Skin of body (tissue), 1 donor: ENCODE measurements at regions not wholly inside any gene's neighbourhood (a gene's known extent, or its start where the extent isn't known, plus 50 kb on each side); places are given as distances from the start of the nearest gene placed in this dataset.
"Not testable (repeated sequence)": the region's sequence is repeated elsewhere in the genome, so short reads cannot be mapped to it uniquely, and the experiment has no call there.

ENCODE experiments used
- DNase-seq: peaks from one replicate; lab custom pipeline; 2025; lab: John Stamatoyannopoulos, UW

- no peak for DNase-seq
These were observed 565.7 kb downstream of the PYDC2 start for GRCh38 chr3:192026661-192027060.

DNA sequence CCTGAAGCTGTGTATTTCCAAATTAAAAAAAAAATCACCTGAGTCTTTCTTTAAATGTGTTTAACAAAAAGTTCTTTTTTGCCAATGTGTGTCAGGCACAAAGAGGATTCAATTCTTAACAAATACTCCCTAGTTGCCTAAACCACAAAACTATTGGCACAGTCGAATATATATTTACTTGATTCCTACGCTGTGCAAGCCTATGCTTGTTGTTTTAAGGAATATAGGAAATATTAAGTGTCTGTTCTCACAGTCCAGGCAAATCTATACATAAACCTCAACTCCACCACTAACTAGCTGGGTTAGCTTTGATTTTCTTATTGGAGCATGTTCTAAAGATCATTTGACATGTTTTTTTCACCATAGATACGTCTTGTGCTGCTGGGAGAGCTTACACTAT lies 571.0 kb downstream of the PYDC2 start:
- DNase-seq: no peak

GRCh38 chr3:192033246-192033645 lies 572.3 kb downstream of the PYDC2 start:
- no peak for DNase-seq

DNA sequence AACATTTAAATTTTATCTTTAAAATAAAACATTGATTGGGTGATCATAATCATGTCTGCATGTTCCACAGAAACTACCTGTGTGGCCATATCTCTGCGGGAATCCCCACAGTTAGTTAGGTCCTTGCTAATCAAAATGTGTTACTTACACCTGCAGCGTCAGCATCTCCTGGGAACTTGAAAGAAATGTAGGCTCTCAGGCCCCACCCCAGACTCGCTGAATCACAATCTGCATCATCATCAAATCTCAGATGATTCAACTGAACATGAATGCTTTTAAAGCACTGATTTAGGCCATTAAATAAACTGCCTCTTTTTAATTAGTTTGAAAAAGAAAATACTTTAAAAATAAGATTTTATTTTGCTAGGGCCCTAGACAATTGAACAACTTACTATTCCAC lies 577.8 kb downstream of the PYDC2 start:
- DNase-seq: no peak

DNA sequence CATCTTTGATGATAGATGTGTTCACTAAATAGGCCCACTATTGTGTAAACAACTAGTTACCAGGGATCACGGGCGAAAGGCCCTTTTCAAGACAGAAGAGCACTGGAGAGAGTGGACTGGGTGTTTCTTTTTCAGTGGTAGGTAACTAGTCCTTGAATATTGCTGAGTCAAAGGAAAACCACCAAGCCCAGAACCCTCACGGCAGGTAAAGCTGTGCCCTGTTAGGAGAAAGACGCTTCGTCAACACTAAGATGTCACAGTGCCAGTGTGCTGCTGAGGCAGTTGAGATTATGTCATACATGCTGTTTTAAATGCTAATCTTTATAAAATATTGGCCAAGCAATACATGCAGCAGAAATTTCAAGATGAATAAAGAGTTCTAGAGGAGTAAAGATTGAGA lies 578.6 kb downstream of the PYDC2 start:
- no peak for DNase-seq

DNA sequence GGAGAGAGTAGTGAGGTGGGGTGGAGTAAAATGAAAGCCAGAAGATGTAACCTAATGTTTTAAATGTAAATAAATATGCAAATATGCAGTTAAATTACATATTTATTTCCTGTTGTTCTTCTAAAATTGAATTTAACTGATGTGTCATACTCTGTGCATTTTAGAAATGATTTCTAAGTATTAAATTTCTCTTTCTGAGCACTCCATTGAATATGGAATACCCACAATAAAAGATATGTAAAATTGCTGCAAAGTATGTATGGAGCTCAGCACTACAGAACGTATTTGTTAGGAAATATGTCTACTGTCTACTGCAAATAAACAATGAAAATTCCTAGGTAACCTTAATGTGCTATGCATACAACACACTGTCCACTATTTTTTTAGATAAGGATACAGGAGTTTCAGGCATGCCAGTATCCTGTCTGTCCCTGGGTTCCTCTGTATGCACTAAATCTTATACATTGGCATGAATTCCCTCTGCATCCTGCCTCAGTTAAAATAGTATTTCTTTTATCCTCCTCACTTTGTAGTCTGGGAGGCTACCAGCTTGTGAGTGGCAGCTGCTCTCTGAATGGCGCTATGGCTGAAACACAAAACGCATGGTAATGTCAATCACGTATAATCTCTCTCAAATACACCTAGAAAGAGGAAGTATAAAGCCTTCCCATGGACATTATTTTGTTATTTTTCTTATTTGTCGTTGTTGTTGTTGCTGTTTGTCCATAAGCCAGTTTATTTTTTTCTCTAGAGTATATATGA lies 579.5 kb downstream of the PYDC2 start:
- no peak for DNase-seq

DNA sequence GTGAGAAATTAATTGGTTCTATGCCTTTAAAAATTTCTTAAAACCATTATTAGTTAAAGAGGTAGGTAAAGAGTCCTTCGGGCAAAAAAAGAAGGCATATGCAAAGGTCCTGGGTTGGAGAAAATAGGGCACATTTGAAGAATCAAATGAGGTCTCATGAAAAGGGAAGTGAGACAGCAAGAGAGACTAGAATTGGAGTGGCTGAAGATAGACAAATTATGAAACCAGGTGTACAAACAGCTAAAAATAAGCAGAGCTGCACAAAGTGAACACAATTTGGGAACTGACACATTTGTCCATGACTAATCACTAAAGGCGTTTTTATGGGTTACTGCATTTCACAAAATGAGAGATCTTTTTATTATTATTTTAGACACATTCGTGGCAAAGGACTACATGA lies 581.2 kb downstream of the PYDC2 start:
- DNase-seq: no peak

GRCh38 chr3:192054881-192055280 lies 593.9 kb downstream of the PYDC2 start:
- no peak for DNase-seq

GRCh38 chr3:192055946-192056345 lies 595.0 kb downstream of the PYDC2 start:
- no peak for DNase-seq

- DNase-seq: no peak
These were observed 596.3 kb downstream of the PYDC2 start for GRCh38 chr3:192057261-192057660.

GRCh38 chr3:192060160-192060781 lies 599.3 kb downstream of the PYDC2 start:
- DNase-seq: no peak

DNA sequence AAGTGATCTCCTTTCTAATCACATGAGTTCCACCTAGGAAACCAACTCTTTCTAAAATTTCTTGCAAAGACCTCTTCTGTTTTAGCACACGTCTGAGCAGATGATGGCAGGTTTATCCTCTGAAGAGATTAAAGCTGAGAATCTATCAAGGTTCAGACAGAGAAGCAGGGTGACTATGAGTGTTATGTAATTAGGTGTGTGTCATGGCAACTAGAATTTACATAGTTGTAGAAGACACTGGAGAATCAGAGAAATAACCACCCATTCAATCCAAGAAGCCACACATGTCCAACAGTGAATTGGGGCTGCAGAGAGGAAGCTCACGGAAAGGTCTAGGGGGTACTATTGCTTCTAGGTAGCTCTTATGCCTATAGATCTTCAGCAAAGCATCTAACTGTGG lies 600.5 kb downstream of the PYDC2 start:
- DNase-seq: no peak

- DNase-seq: no peak
These were observed 601.2 kb downstream of the PYDC2 start for GRCh38 chr3:192062186-192062585.

GRCh38 chr3:192063570-192063969 lies 602.6 kb downstream of the PYDC2 start:
- DNase-seq: no peak

DNA sequence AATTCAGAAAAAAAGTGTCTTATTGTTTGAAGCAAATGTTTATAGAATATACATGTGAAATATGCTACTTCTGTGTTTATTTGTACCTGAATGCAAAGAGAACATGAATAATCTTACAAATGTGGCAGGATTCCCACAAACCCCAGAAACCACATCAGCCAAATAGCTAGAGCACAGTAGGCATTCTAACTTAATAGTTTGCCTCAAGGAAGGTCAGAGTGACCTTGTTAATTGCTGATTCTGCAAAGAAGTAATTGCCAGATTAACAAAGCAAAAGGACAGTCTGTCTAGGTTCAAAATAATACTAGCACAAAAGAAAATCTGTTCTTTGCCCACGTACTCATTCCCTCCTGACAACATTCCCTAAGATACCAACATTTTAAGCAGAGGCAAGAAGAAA lies 604.0 kb downstream of the PYDC2 start:
- no peak for DNase-seq

DNA sequence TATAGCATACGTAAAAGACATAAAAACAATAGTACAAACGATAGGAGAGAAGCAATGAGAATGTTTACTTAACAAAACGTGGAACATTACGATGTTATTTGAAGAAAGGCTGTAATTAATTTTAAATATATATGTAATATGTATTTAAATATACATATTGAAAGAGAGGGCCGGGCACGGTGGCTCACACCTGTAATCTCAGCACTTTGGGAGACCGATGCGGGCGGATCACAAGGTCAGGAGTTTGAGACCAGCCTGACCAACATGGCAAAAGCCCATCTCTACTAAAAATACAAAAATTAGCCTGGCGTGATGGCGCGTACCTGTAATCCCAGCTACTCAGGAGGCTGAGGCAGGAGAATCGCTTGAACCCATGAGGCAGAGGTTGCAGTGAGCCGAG lies 605.3 kb downstream of the PYDC2 start:
- DNase-seq: not testable (repeated sequence)

- DNase-seq: no peak
These were observed 607.7 kb downstream of the PYDC2 start for GRCh38 chr3:192068464-192069254.

DNA sequence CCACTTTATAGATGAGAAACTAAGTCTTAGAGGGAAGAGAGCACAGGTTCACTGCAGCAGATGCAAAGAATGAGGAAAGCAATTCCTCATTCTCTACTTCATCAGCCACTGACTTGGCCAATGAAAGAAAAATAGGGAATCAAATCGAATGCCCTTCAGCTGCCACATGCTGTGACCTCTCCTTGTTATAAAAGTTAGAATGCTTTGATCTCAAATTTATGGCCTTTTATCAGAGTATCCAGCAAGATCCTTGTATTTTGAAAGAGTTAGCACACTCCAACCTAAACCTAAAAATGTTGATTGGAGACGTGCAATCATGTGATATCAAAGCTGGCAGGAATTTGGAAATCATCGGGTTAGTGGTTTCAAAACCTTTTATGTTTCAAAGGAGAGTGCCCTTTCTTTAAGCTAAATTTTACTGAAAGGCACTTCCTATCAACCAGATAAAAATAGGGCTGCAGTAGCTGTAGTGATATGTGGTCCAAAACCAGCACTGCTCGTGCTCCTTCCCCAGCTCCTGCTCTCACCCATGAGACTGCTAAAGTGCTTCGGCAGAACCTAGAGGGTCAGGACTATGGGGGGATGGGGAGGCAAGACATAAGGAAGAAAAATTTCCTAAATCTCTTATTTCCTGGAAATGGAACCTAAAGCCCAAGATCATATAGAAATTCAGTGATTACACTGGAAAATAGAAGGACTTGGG lies 617.0 kb downstream of the PYDC2 start:
- DNase-seq: no peak

GRCh38 chr3:192079098-192079497 lies 618.1 kb downstream of the PYDC2 start:
- no peak for DNase-seq

GRCh38 chr3:192080336-192080735 lies 619.4 kb downstream of the PYDC2 start:
- no peak for DNase-seq

DNA sequence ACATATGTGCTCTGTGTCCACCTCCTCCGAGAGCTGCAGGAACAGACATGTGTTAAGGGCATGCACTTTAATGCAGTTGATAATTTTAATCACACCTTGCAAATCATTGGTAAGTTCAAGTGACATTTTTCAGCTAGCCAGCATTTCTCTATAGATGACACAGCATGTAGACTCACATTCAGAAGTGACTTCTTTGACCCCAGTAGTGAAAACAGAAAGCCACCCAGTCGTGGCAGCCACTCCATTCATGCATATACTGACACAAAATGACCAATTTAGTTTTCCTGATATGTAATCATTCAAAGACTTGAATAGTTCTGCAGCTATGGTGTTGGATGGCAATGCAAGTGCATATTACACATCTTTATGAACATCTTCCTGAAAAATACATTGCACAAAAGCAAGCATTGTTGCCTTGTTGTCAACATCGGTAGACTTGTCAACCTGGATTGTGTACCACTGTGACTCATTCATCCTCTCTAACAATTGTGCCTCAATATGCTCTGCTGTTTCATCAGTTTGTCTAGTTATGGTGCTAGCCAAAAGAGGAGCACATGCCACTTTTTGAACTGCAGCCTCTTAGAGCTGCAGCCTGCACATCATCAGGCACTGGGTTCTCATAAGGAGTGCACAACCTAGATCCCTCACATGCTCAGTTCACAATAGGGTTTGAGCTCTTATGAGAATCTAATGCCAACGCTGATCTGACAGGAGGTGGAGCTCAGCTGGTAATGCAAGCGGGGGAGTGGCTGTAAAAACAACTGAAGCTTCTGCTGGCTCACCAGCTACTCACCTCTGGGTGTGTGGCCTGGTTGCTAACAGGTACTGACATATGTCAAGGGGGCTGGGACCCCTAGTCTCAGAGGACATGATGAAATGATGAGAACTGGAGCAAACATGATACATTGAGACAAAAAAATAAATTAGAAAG lies 622.0 kb downstream of the PYDC2 start:
- DNase-seq: no peak
